H54 (cell line): ENCODE measurements at regions not wholly inside any gene's neighbourhood (a gene's known extent, or its start where the extent isn't known, plus 50 kb on each side); places are given as distances from the start of the nearest gene placed in this dataset.
"Not testable (repeated sequence)": the region's sequence is repeated elsewhere in the genome, so short reads cannot be mapped to it uniquely, and the experiment has no call there.

Experiments
- DNase-seq: peaks from one replicate; pipeline ENCODE4 v3.0.0; 2011; ENCODE audit warnings: low spot score, mixed read lengths; ENCODE audit not compliant: insufficient read length
- FAIRE-seq: peaks from 3 replicates; lab custom pipeline; 2011; peaks lifted over from hg19 to GRCh38; lab: Jason Lieb, UNC
- POLR2A ChIP-seq: IDR thresholded peaks from 2 replicates; pipeline ENCODE4 v1.6.1; 2011; ENCODE audit warnings: low read depth, mild to moderate bottlenecking, low read length

- FAIRE-seq (peak; percentile 53), DNase-seq (peak; percentile 3)
- TF ChIP-seq POLR2A: no peak
Observed at GRCh38 chr5:92749943-92750342, 831.1 kb downstream of the NR2F1-AS1 start.

GRCh38 chr5:92748072-92748676, 832.8 kb downstream of the NR2F1-AS1 start:
- TF ChIP-seq POLR2A: no peak
- FAIRE-seq (no peak), DNase-seq (no peak)

- no peak for TF ChIP-seq POLR2A
- FAIRE-seq: no peak
- DNase-seq: no peak
Observed at GRCh38 chr5:92741906-92742305, 839.1 kb downstream of the NR2F1-AS1 start.

- FAIRE-seq: no peak
- no peak for TF ChIP-seq POLR2A
- no peak for DNase-seq
Observed at GRCh38 chr5:92734211-92734940, 846.6 kb downstream of the NR2F1-AS1 start.

- DNase-seq: no peak
Observed at GRCh38 chr5:92730486-92730885, 850.5 kb downstream of the NR2F1-AS1 start.

GRCh38 chr5:92729088-92729487, 851.9 kb downstream of the NR2F1-AS1 start:
- FAIRE-seq: no peak
- TF ChIP-seq POLR2A: no peak
- no peak for DNase-seq

More at GRCh38 chr5:92730486-92730885, 850.5 kb downstream of the NR2F1-AS1 start:
- no peak for TF ChIP-seq POLR2A
- no peak for FAIRE-seq

GRCh38 chr5:92715946-92716520, 865.0 kb downstream of the NR2F1-AS1 start:
- TF ChIP-seq POLR2A: no peak
- no peak for DNase-seq
- no peak for FAIRE-seq

- no peak for DNase-seq
- FAIRE-seq: no peak
- TF ChIP-seq POLR2A: no peak
Observed at GRCh38 chr5:92713826-92714225, 867.2 kb downstream of the NR2F1-AS1 start.

GRCh38 chr5:92713335-92713743, 867.7 kb downstream of the NR2F1-AS1 start:
- no peak for FAIRE-seq
- DNase-seq: no peak
- no peak for TF ChIP-seq POLR2A

GRCh38 chr5:92711956-92712355, 869.1 kb downstream of the NR2F1-AS1 start:
- FAIRE-seq: no peak
- DNase-seq: no peak
- TF ChIP-seq POLR2A: no peak

- no peak for TF ChIP-seq POLR2A
- no peak for FAIRE-seq
- no peak for DNase-seq
Observed at GRCh38 chr5:92704590-92704989, 876.4 kb downstream of the NR2F1-AS1 start.

GRCh38 chr5:92703976-92704375, 877.0 kb downstream of the NR2F1-AS1 start:
- TF ChIP-seq POLR2A: no peak
- FAIRE-seq (no peak), DNase-seq (no peak)

GRCh38 chr5:92695123-92696003, 885.7 kb downstream of the NR2F1-AS1 start:
- FAIRE-seq: no peak
- DNase-seq: no peak
- no peak for TF ChIP-seq POLR2A

GRCh38 chr5:92694067-92694466, 887.0 kb downstream of the NR2F1-AS1 start:
- DNase-seq (no peak), FAIRE-seq (no peak)

GRCh38 chr5:92691955-92692354, 889.1 kb downstream of the NR2F1-AS1 start:
- DNase-seq, FAIRE-seq: not testable (repeated sequence)

More at GRCh38 chr5:92694067-92694466, 887.0 kb downstream of the NR2F1-AS1 start:
- TF ChIP-seq POLR2A: no peak
